ENCODE measurements at regions not wholly inside any gene's neighbourhood (a gene's known extent, or its start where the extent isn't known, plus 50 kb on each side); places are given as distances from the start of the nearest gene placed in this dataset.

DNA sequence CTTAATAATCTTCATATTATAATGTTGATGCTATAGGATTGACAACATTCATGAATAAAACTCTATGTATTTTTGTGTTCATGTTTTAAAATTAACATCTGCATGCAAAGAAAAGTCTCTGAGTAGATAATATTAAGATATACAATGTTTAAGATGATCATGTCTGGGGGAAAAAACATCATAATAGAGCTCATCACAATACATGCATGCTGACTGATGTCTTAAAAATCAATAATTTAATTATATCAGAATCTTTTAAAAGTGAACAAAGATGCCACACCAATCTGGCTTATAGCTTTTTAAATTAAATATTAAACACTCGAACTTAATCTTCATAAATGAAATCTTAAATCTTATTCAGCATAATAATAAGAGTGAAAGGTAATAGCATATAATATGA, 933.9 kb upstream of the MIR17HG start:
- ChIA-PET CTCF (no interaction called here), POLR2A (ENCODE audit: unreplicated experiment) (no interaction called here)
- H3K79me1 ChIP-seq (ENCODE audit: low read depth in 1 of 2, low read length in 2 of 2), result no peaks in the 10 kb centered on the region
- H2AK5ac ChIP-seq (ENCODE audit: low read depth, low read length), result no peak overlapping the region
- H3K4me2 ChIP-seq (ENCODE audit: low read depth, low read length), result no peak overlapping the region
- no peaks in the 10 kb centered on the region for H3K9me1 ChIP-seq (ENCODE audit: insufficient read depth, low read length)
- no peak overlapping the region for H2BK20ac ChIP-seq (ENCODE audit: low read depth, low read length)
- no peak overlapping the region for H2AK9ac ChIP-seq (replicated peaks; ENCODE audit: low read depth, low read length, poor library complexity)
- no peak overlapping the region for H2BK120ac ChIP-seq (ENCODE audit: low read depth, low read length)
- dilution Hi-C loops (cut with HindIII; ENCODE audit: low sequenced_read_pairs, unreplicated experiment), result no loop called here
- no peaks in the 10 kb centered on the region for H4K20me1 ChIP-seq (ENCODE audit: insufficient read depth, low read length)
- no peak overlapping the region for H3K27ac ChIP-seq (ENCODE audit: insufficient read depth, low read length)
- H3K4me1 ChIP-seq (ENCODE audit: control insufficient read depth, insufficient read depth, low read length), result peaks cover 5% of the 10 kb centered on the region; the same call in 1 of the 2 replicates
- H3K9me3 ChIP-seq (ENCODE audit: control insufficient read depth, insufficient read depth, low read length), result no peaks in the 10 kb centered on the region
- no peak overlapping the region for H3K4me3 ChIP-seq (ENCODE audit: insufficient read depth, low read depth, low read length)
- H3K4ac ChIP-seq (ENCODE audit: low read depth, low read length), result no peak overlapping the region
- H2BK15ac ChIP-seq (ENCODE audit: low read depth, low read length), result no peak overlapping the region
- no peak overlapping the region for H2AFZ ChIP-seq (replicated peaks; ENCODE audit: low read length, poor library complexity)
- no peaks in the 10 kb centered on the region for H3K36me3 ChIP-seq (ENCODE audit: control insufficient read depth, insufficient read depth, low read length)
- H4K5ac ChIP-seq (ENCODE audit: low read depth, low read length), result no peak overlapping the region
- H3K27me3 ChIP-seq (ENCODE audit: control insufficient read depth, insufficient read depth, low read length), result no peaks in the 10 kb centered on the region
- ATAC-seq (ENCODE audit: low read depth), result no peak
- H3K14ac ChIP-seq (replicated peaks; ENCODE audit: low read depth, low read length), result no peak overlapping the region
- intact Hi-C loops (cut with micrococcal nuclease), result no loop called here
- no peak overlapping the region for H4K91ac ChIP-seq (ENCODE audit: insufficient read depth, low read depth, low read length)
- no peak for TF ChIP-seq MAFK (IDR thresholded peaks at IDR 0.05; ENCODE audit: low read depth, low read length)
- no peak for TF ChIP-seq CEBPB (IDR thresholded peaks at IDR 0.05; ENCODE audit: low read depth, low read length)
- TF ChIP-seq POLR2A (IDR thresholded peaks at IDR 0.05; ENCODE audit: low read depth, low read length), result no peak
- TF ChIP-seq MXI1 (IDR thresholded peaks at IDR 0.05; ENCODE audit: borderline replicate concordance, low read depth, low read length), result no peak
- TF ChIP-seq FOS (IDR thresholded peaks at IDR 0.05; ENCODE audit: low read depth, low read length), result no peak
- TF ChIP-seq BHLHE40 (IDR thresholded peaks at IDR 0.05; ENCODE audit: low read depth, low read length), result no peak
- TF ChIP-seq RFX5 (IDR thresholded peaks at IDR 0.05; ENCODE audit: low read depth, low read length), result no peak
- TF ChIP-seq, protein P1, sequence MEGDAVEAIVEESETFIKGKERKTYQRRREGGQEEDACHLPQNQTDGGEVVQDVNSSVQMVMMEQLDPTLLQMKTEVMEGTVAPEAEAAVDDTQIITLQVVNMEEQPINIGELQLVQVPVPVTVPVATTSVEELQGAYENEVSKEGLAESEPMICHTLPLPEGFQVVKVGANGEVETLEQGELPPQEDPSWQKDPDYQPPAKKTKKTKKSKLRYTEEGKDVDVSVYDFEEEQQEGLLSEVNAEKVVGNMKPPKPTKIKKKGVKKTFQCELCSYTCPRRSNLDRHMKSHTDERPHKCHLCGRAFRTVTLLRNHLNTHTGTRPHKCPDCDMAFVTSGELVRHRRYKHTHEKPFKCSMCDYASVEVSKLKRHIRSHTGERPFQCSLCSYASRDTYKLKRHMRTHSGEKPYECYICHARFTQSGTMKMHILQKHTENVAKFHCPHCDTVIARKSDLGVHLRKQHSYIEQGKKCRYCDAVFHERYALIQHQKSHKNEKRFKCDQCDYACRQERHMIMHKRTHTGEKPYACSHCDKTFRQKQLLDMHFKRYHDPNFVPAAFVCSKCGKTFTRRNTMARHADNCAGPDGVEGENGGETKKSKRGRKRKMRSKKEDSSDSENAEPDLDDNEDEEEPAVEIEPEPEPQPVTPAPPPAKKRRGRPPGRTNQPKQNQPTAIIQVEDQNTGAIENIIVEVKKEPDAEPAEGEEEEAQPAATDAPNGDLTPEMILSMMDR (conservative IDR thresholded peaks at IDR 0.05; ENCODE audit: low read depth, low read length), result no peak
- TF ChIP-seq, protein P2, sequence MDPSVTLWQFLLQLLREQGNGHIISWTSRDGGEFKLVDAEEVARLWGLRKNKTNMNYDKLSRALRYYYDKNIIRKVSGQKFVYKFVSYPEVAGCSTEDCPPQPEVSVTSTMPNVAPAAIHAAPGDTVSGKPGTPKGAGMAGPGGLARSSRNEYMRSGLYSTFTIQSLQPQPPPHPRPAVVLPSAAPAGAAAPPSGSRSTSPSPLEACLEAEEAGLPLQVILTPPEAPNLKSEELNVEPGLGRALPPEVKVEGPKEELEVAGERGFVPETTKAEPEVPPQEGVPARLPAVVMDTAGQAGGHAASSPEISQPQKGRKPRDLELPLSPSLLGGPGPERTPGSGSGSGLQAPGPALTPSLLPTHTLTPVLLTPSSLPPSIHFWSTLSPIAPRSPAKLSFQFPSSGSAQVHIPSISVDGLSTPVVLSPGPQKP (IDR thresholded peaks at IDR 0.05; ENCODE audit: borderline replicate concordance, low read depth, low read length), result no peak
- no peak for TF ChIP-seq RAD21 (IDR thresholded peaks at IDR 0.05; ENCODE audit: low read length)
- no peak for TF ChIP-seq CHD1 (IDR thresholded peaks at IDR 0.05; ENCODE audit: low read depth, low read length)
- no peak for TF ChIP-seq MAZ (IDR thresholded peaks at IDR 0.05; ENCODE audit: borderline replicate concordance, low read depth, low read length)
- no peak for TF ChIP-seq RCOR1 (IDR thresholded peaks at IDR 0.05; ENCODE audit: insufficient replicate concordance, low read length)
- no peak for TF ChIP-seq SMC3 (IDR thresholded peaks at IDR 0.05; ENCODE audit: low read depth, low read length)
- TF ChIP-seq, protein P3, sequence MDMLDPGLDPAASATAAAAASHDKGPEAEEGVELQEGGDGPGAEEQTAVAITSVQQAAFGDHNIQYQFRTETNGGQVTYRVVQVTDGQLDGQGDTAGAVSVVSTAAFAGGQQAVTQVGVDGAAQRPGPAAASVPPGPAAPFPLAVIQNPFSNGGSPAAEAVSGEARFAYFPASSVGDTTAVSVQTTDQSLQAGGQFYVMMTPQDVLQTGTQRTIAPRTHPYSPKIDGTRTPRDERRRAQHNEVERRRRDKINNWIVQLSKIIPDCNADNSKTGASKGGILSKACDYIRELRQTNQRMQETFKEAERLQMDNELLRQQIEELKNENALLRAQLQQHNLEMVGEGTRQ (IDR thresholded peaks at IDR 0.05; ENCODE audit: low read depth, low read length), result no peak
- TF ChIP-seq NFE2L2 (IDR thresholded peaks at IDR 0.05; ENCODE audit: low read depth, low read length), result no peak
- no peak overlapping the region for H3K56ac ChIP-seq (ENCODE audit: extremely low read depth, insufficient read depth, low read length)
- BruUV-seq (replicated peaks), result no TSS peak
- H3K9ac ChIP-seq (ENCODE audit: low read depth, low read length), result no peak overlapping the region
- H4K8ac ChIP-seq (ENCODE audit: low read depth in 2 of 2, low read length in 2 of 2), result no peak overlapping the region
- in situ Hi-C loops (cut with MboI; ENCODE audit: low sequenced_read_pairs), result no loop called here
- H3K23ac ChIP-seq (ENCODE audit: low read depth, low read length), result no peak overlapping the region
- no peak overlapping the region for H2BK5ac ChIP-seq (ENCODE audit: low read depth, low read length, poor library complexity, severe bottlenecking)
- DNase-seq, result no peak
- no peak overlapping the region for H3K18ac ChIP-seq (ENCODE audit: low read depth, low read length)
- WGBS, 2 experiments (ENCODE audit: extremely low coverage in 2 of 2, insufficient read length in 1 of 2), result no CpG with 5 or more reads among the region's 1 CpG

Measured in IMR-90 (cell line).